WTC11 (cell line): ENCODE measurements at regions not wholly inside any gene's neighbourhood (a gene's known extent, or its start where the extent isn't known, plus 50 kb on each side); places are given as distances from the start of the nearest gene placed in this dataset.

Experiments
- ATAC-seq: fragments of 200-7000 bp; cut with Tn5 transposase; 2 replicates; pipeline ENCODE4 v1.10.0; 2021; ENCODE audit warnings: mild to moderate bottlenecking, moderate library complexity
- CTCF ChIA-PET: fragments of 300-600 bp; sonication (Branson Sonifier 250); formaldehyde crosslinking; loops from one replicate; lab custom pipeline; 2021; ENCODE audit warnings: antibody characterized with exemption; lab: Charles Lee
- POLR2A ChIA-PET: fragments of 350-600 bp; sonication (Branson Sonifier 250); formaldehyde crosslinking; loops from one replicate; lab custom pipeline; 2021; ENCODE audit warnings: antibody characterized with exemption; lab: Charles Lee
- DNase-seq: peaks from one replicate; pipeline ENCODE4 v3.0.0; 2021; ENCODE audit warnings: low spot score
- H3K27ac Mint-ChIP-seq: 2 replicates; pipeline ENCODE4 v1.8.0; 2021; ENCODE audit warnings: mixed read lengths
- H3K27me3 Mint-ChIP-seq: 2 replicates; pipeline ENCODE4 v1.8.0; 2021; ENCODE audit warnings: low read depth, mild to moderate bottlenecking, moderate library complexity, mixed read lengths
- H3K36me3 Mint-ChIP-seq: 2 replicates; pipeline ENCODE4 v1.8.0; 2021; ENCODE audit warnings: mixed read lengths
- H3K4me1 Mint-ChIP-seq: 2 replicates; pipeline ENCODE4 v1.8.0; 2022; ENCODE audit warnings: mixed read lengths
- H3K4me3 Mint-ChIP-seq: 2 replicates; pipeline ENCODE4 v1.8.0; 2021; ENCODE audit warnings: mild to moderate bottlenecking, moderate library complexity, mixed read lengths
- H3K9me3 Mint-ChIP-seq: 2 replicates; pipeline ENCODE4 v1.8.0; 2021; ENCODE audit warnings: mixed read lengths
- ARID4B ChIP-seq: sonication (generic); formaldehyde crosslinking; IDR thresholded peaks from 2 replicates; pipeline ENCODE4 v1.8.0; 2023; ENCODE audit warnings: missing genetic modification reagents, mild to moderate bottlenecking, borderline replicate concordance
- CREB1 ChIP-seq: sonication (generic); formaldehyde crosslinking; IDR thresholded peaks from 2 replicates; pipeline ENCODE4 v1.8.0; 2023; ENCODE audit warnings: mild to moderate bottlenecking, missing genetic modification reagents
- CREM ChIP-seq: sonication (generic); formaldehyde crosslinking; IDR thresholded peaks from 2 replicates; pipeline ENCODE4 v1.8.1; 2022; ENCODE audit warnings: mild to moderate bottlenecking, missing genetic modification reagents, moderate library complexity
- E2F1 ChIP-seq: sonication (generic); formaldehyde crosslinking; IDR thresholded peaks from 2 replicates; pipeline ENCODE4 v1.8.0; 2022; ENCODE audit warnings: mild to moderate bottlenecking, missing genetic modification reagents
- ELF4 ChIP-seq: sonication (generic); formaldehyde crosslinking; IDR thresholded peaks from 2 replicates; pipeline ENCODE4 v1.8.1; 2022; ENCODE audit warnings: low read depth, mild to moderate bottlenecking, moderate library complexity, missing genetic modification reagents
- EMX1 ChIP-seq: fragments of 250-450 bp; sonication (Bioruptor Pico); IDR thresholded peaks from 2 replicates; pipeline ENCODE4 v1.8.0; 2021; ENCODE audit warnings: mild to moderate bottlenecking
- ERG ChIP-seq: fragments of 250-450 bp; sonication (Bioruptor Pico); IDR thresholded peaks from 2 replicates; pipeline ENCODE4 v1.8.0; 2021; ENCODE audit warnings: mild to moderate bottlenecking
- ESRRA ChIP-seq: sonication (generic); formaldehyde crosslinking; IDR thresholded peaks from 2 replicates; pipeline ENCODE4 v1.8.1; 2022; ENCODE audit warnings: mild to moderate bottlenecking, missing genetic modification reagents, borderline replicate concordance
- FOXK1 ChIP-seq: sonication (generic); formaldehyde crosslinking; IDR thresholded peaks from 2 replicates; pipeline ENCODE4 v1.8.0; 2022; ENCODE audit warnings: mild to moderate bottlenecking, moderate library complexity, missing genetic modification reagents
- FOXP1 ChIP-seq: sonication (generic); formaldehyde crosslinking; IDR thresholded peaks from 2 replicates; pipeline ENCODE4 v1.8.0; 2022; ENCODE audit warnings: missing genetic modification reagents, mild to moderate bottlenecking, moderate library complexity, borderline replicate concordance
- GABPB1 ChIP-seq: sonication (generic); formaldehyde crosslinking; IDR thresholded peaks from 2 replicates; pipeline ENCODE4 v1.8.1; 2023; ENCODE audit warnings: mild to moderate bottlenecking, missing genetic modification reagents
- IRF2 ChIP-seq: sonication (generic); formaldehyde crosslinking; IDR thresholded peaks from 2 replicates; pipeline ENCODE4 v1.8.0; 2022; ENCODE audit warnings: low read depth, missing genetic modification reagents, borderline replicate concordance
- MXD4 ChIP-seq: fragments of 250-450 bp; sonication (Bioruptor Pico); IDR thresholded peaks from 2 replicates; pipeline ENCODE4 v1.8.0; 2021; ENCODE audit warnings: mild to moderate bottlenecking, moderate library complexity, borderline replicate concordance
- NFE2L1 ChIP-seq: sonication (generic); formaldehyde crosslinking; IDR thresholded peaks from 2 replicates; pipeline ENCODE4 v1.8.1; 2023; ENCODE audit warnings: missing genetic modification reagents
- NR3C1 ChIP-seq: sonication (generic); formaldehyde crosslinking; conservative IDR thresholded peaks from 2 replicates; pipeline ENCODE4 v1.8.1; 2023; ENCODE audit warnings: low read depth, mild to moderate bottlenecking, missing genetic modification reagents
- OVOL2 ChIP-seq: fragments of 250-450 bp; sonication (Bioruptor Pico); IDR thresholded peaks from 2 replicates; pipeline ENCODE4 v1.9.0; 2021; ENCODE audit warnings: mild to moderate bottlenecking, borderline replicate concordance
- PRDM15 ChIP-seq: sonication (generic); formaldehyde crosslinking; IDR thresholded peaks from 2 replicates; pipeline ENCODE4 v1.8.0; 2022; ENCODE audit warnings: missing genetic modification reagents
- SMAD3 ChIP-seq: sonication (generic); formaldehyde crosslinking; IDR thresholded peaks from 2 replicates; pipeline ENCODE4 v1.8.0; 2022; ENCODE audit warnings: missing genetic modification reagents, mild to moderate bottlenecking, borderline replicate concordance
- SOX15 ChIP-seq: fragments of 250-450 bp; sonication (Bioruptor Pico); IDR thresholded peaks from 2 replicates; pipeline ENCODE4 v1.9.0; 2021; ENCODE audit warnings: mild to moderate bottlenecking
- SP1 ChIP-seq: sonication (generic); formaldehyde crosslinking; conservative IDR thresholded peaks from 2 replicates; pipeline ENCODE4 v1.8.1; 2022; ENCODE audit warnings: missing genetic modification reagents
- TEAD4 ChIP-seq: sonication (generic); formaldehyde crosslinking; IDR thresholded peaks from 2 replicates; pipeline ENCODE4 v1.8.0; 2022; ENCODE audit warnings: mild to moderate bottlenecking, missing genetic modification reagents
- TP53 ChIP-seq: sonication (generic); formaldehyde crosslinking; IDR thresholded peaks from 2 replicates; pipeline ENCODE4 v1.8.1; 2023; ENCODE audit warnings: mild to moderate bottlenecking, missing genetic modification reagents
- USF2 ChIP-seq: sonication (generic); formaldehyde crosslinking; IDR thresholded peaks from 2 replicates; pipeline ENCODE4 v1.8.1; 2023; ENCODE audit warnings: mild to moderate bottlenecking, missing genetic modification reagents, moderate library complexity
- ZMAT4 ChIP-seq: fragments of 250-450 bp; sonication (Bioruptor Pico); IDR thresholded peaks from 2 replicates; pipeline ENCODE4 v1.9.0; 2021; ENCODE audit warnings: mild to moderate bottlenecking
- ZNF317 ChIP-seq: sonication (generic); formaldehyde crosslinking; IDR thresholded peaks from 2 replicates; pipeline ENCODE4 v1.8.1; 2023; ENCODE audit warnings: low read depth, mild to moderate bottlenecking, moderate library complexity, missing genetic modification reagents, borderline replicate concordance
- ZNF416 ChIP-seq: fragments of 250-450 bp; sonication (Bioruptor Pico); IDR thresholded peaks from 2 replicates; pipeline ENCODE4 v1.9.0; 2021; ENCODE audit warnings: mild to moderate bottlenecking, inconsistent platforms
- ZNF671 ChIP-seq: fragments of 250-450 bp; sonication (Bioruptor Pico); IDR thresholded peaks from 2 replicates; pipeline ENCODE4 v1.8.0; 2021; ENCODE audit warnings: mild to moderate bottlenecking

GRCh38 chr2:139814458-139814857 lies 1034.3 kb upstream of the NXPH2 start:
- Mint-ChIP-seq H3K27ac (no peak overlapping the region), H3K4me1 (peaks cover 15% of the 10 kb centered on the region), H3K9me3 (0 out of 2 replicates have a peak, but pooled peaks cover 2% of the 10 kb centered on the region), H3K27me3 (no peaks in the 10 kb centered on the region), H3K36me3 (no peaks in the 10 kb centered on the region), H3K4me3 (no peak overlapping the region)
- ChIA-PET CTCF (no interaction called here), POLR2A (interaction anchor here (0.7 kb wide), 2 partner anchors 13 to 1631 kb away, joined by 3 to 6 read pairs; no protein-coding TSS in a partner anchor)
- no peak for ATAC-seq
- DNase-seq: no peak
- TF ChIP-seq OVOL2 (no peak), PRDM15 (CRISPR knock-in tag) (no peak), CREB1 (CRISPR knock-in tag) (no peak), NFE2L1 (CRISPR knock-in tag) (no peak), SP1 (CRISPR knock-in tag) (no peak), ERG (CRISPR knock-in tag) (no peak), USF2 (CRISPR knock-in tag) (no peak), TEAD4 (CRISPR knock-in tag) (no peak), GABPB1 (CRISPR knock-in tag) (no peak)

- no peak overlapping the region for H3K4me3 Mint-ChIP-seq
- ChIA-PET POLR2A (no interaction called here), CTCF (no interaction called here)
- no peaks in the 10 kb centered on the region for H3K9me3 Mint-ChIP-seq
- ATAC-seq (no peak), DNase-seq (no peak)
- H3K36me3 Mint-ChIP-seq: no peaks in the 10 kb centered on the region
- H3K4me1 Mint-ChIP-seq: peaks cover 12% of the 10 kb centered on the region
- H3K27me3 Mint-ChIP-seq: no peaks in the 10 kb centered on the region
- H3K27ac Mint-ChIP-seq: no peak overlapping the region
- TF ChIP-seq NR3C1 (CRISPR knock-in tag): no peak
- no peak for TF ChIP-seq IRF2 (CRISPR knock-in tag)
- no peak for TF ChIP-seq FOXP1 (CRISPR knock-in tag)
- TF ChIP-seq ESRRA (CRISPR knock-in tag): no peak
- no peak for TF ChIP-seq SMAD3 (CRISPR knock-in tag)
- no peak for TF ChIP-seq ZNF416 (CRISPR knock-in tag)
- no peak for TF ChIP-seq E2F1 (CRISPR knock-in tag)
- no peak for TF ChIP-seq MXD4
- no peak for TF ChIP-seq ZNF671
- no peak for TF ChIP-seq ZNF317 (CRISPR knock-in tag)
- TF ChIP-seq CREM (CRISPR knock-in tag): no peak
- TF ChIP-seq SOX15: no peak
- TF ChIP-seq ELF4: no peak
- TF ChIP-seq ZMAT4: no peak
- no peak for TF ChIP-seq EMX1 (CRISPR knock-in tag)
- TF ChIP-seq ARID4B: no peak
- no peak for TF ChIP-seq TP53
- TF ChIP-seq FOXK1: no peak
Measured at GRCh38 chr2:139813340-139813739, 1033.2 kb upstream of the NXPH2 start.
